HG03095 (cell line): ENCODE measurements at regions not wholly inside any gene's neighbourhood (a gene's known extent, or its start where the extent isn't known, plus 50 kb on each side); places are given as distances from the start of the nearest gene placed in this dataset.
"Not testable (repeated sequence)": the region's sequence is repeated elsewhere in the genome, so short reads cannot be mapped to it uniquely, and the experiment has no call there.

Source experiments
- ATAC-seq: cut with Tn5 transposase; IDR thresholded peaks from one replicate; pipeline ENCODE4 v1.9.1; 2021; ENCODE audit warnings: moderate library complexity; ENCODE audit not compliant: unreplicated experiment

GRCh38 chr2:4029081-4029480 is 325.7 kb downstream of the DCDC2C start:
- no peak for ATAC-seq

DNA sequence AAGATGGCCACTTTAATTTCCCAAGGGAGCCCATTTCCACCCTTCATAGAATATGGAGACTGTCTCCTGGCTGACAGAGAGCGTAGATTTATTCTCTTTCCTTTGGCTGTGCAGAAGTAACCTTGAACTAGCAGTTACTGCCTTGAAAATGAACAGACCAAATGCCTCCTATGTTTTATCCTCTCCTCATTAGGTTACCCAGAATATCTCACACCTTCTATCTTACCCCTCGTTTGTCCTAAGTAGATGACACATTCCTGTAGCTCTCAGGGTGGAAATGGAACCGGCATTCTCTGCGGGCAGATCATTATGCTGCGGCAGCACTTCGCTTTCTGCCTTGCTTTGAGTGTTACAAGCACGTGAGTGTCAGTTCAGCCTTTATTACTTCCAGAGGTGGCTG is 336.5 kb downstream of the DCDC2C start:
- no peak for ATAC-seq

- ATAC-seq: no peak
These were observed 344.9 kb downstream of the DCDC2C start for GRCh38 chr2:4047961-4048891.

GRCh38 chr2:4049463-4049862 is 346.1 kb downstream of the DCDC2C start:
- no peak for ATAC-seq

- no peak for ATAC-seq
These were observed 350.6 kb downstream of the DCDC2C start for GRCh38 chr2:4053769-4054493.

GRCh38 chr2:4066217-4066616 is 362.8 kb downstream of the DCDC2C start:
- no peak for ATAC-seq

- ATAC-seq: no peak
These were observed 369.7 kb downstream of the DCDC2C start for GRCh38 chr2:4073026-4073569.

DNA sequence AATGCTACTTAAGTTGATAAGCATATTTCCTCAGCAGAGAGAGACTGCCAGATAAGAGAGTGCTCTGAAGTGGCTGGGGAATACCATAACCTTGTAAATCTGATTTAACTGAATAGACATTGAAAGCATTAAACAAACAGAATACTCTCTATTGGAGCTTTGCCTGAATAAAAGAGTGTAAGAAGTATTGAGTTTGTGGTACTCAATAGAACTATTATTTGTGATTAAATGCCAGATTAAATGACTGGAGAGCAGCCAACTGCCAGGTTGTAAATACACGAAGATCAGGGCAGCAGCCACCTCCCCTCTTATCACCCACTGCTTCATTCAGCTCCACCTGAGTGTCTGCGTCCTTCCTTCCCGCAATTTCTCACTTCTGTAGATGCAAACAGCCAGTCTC is 373.6 kb downstream of the DCDC2C start:
- ATAC-seq: no peak

- ATAC-seq: no peak
These were observed 381.8 kb downstream of the DCDC2C start for GRCh38 chr2:4085186-4085585.

DNA sequence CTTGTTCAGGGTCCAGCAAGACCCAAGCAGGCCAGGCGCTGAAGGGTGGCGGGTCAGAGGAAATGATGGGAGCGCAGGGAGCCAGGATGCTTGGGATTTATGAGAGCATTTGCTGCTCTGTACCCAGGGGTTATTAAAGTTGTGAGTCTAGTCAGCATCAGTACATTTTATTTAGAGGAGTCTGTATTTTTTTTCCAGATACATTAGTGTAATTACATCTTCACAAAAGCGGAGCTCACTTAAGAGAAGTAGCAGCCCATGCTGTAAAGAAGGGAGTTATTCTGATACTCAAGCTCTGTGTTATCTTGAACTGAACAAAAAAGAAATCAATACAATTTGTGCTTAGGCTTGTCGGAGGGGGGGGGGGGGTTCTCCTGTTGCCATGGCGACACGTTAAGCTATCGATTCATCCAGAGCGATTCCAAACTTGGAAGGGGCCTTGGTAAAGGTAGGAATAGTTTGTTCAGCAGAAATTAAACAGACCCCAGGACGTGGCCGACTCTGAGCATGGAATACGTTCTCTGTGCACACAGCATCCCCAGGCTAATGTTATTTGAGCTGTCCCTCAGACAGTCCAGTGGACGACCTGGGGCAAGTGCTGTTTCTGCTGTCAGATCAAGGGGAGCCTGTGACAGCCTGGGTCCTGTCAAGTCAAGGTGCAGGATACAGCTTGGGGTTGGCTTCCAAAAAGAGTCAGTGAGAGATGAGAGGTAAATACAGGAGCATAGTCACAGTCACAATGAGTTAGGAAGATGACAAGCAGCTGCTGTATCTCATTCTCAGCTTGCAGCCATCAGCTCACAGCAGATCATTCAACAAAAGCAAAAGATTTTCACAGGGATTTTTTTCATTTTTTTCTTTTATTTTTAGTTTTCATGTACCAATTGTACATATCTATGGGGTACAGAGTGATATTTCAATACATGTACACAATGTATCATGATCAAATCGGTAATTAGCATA is 387.6 kb downstream of the DCDC2C start:
- no peak for ATAC-seq

GRCh38 chr2:4091869-4092268 is 388.5 kb downstream of the DCDC2C start:
- no peak for ATAC-seq

GRCh38 chr2:4094743-4095142 is 391.4 kb downstream of the DCDC2C start:
- no peak for ATAC-seq

GRCh38 chr2:4096978-4097766 is 393.8 kb downstream of the DCDC2C start:
- no peak for ATAC-seq

- no peak for ATAC-seq
These were observed 394.8 kb downstream of the DCDC2C start for GRCh38 chr2:4098137-4098536.

DNA sequence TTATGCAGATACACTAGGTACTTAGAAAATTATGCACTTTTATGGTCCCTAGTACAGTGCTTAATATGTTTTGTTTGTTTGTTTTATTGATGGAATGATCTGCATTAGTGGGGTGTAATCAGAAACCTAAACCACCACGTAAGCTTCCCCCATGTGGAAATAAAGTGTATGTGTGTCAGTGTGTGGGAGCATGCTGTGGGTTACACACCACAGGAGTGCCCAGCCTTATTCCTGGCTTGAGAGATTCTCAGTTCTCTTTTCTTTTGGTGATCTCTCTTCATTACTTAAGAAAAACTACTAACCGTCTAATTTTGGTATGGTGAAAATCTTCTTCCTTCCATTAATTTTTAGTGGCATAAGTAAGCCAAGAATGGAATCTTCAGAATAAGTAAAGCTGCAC is 398.6 kb downstream of the DCDC2C start:
- ATAC-seq: no peak

- no peak for ATAC-seq
These were observed 403.8 kb downstream of the DCDC2C start for GRCh38 chr2:4107179-4107578.

DNA sequence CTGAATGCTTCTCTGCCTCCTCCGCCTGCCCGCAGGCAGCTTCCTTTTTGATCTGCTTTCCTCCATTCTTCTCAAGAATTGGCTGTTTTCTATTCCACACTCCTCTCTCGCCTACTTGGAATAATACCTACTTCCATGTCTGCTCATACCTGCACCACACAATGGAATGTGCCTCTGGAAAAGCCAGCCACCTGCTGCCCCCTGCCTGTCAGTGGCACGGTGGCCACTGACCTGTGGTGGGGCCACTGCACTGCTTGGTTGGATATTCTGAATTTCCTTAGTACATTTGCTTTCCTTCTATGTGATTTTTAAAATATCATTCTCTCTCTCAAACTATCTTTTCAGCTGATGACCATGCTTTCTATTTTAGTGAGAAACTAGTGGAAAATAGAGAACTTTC is 406.9 kb downstream of the DCDC2C start:
- ATAC-seq: no peak

- ATAC-seq: not testable (repeated sequence)
These were observed 412.1 kb downstream of the DCDC2C start for GRCh38 chr2:4115435-4115834.

GRCh38 chr2:4122726-4123125 is 419.4 kb downstream of the DCDC2C start:
- ATAC-seq: no peak

- ATAC-seq: no peak
These were observed 427.3 kb downstream of the DCDC2C start for GRCh38 chr2:4130651-4131050.
